ENCODE measurements at regions not wholly inside any gene's neighbourhood (a gene's known extent, or its start where the extent isn't known, plus 50 kb on each side); places are given as distances from the start of the nearest gene placed in this dataset.
A peak's percentile ranks its signal among the peaks of the same experiment; 100 is the strongest.

- ATAC-seq (no peak), FAIRE-seq (no peak)
- 36% methylated on average over 2 of the region's 2 CpGs for WGBS (ENCODE audit: missing lambda C conversion rate)
Observed at GRCh38 chr4:136371231-136371630, 1161.1 kb downstream of the PCDH18 start.

GRCh38 chr4:136369073-136369472 is 1163.2 kb downstream of the PCDH18 start:
- no peaks in the 10 kb centered on the region for H3K4me1 ChIP-seq
- H3K27ac ChIP-seq: no peak overlapping the region
- 7% methylated on average over 2 of the region's 2 CpGs for WGBS (ENCODE audit: missing lambda C conversion rate)
- CTCF ChIA-PET: no interaction called here
- TF ChIP-seq RCOR1 (IDR thresholded peaks at IDR 0.05; ENCODE audit: low read depth, low read length) (no peak), TFCP2L1 (CRISPR knock-in tag; IDR thresholded peaks at IDR 0.05) (no peak), ESRRA (IDR thresholded peaks at IDR 0.05; ENCODE audit: borderline replicate concordance, low read length) (no peak), CBX2 (IDR thresholded peaks at IDR 0.05; ENCODE audit: borderline replicate concordance, low read depth) (no peak), ZC3H11A (IDR thresholded peaks at IDR 0.05) (no peak), CBX8 (IDR thresholded peaks at IDR 0.05) (no peak)
- POLR2A ChIA-PET: no interaction called here
- no peak overlapping the region for H3K4me2 ChIP-seq
- ATAC-seq (no peak), FAIRE-seq (no peak), DNase-seq (ENCODE audit: low read depth in 1 of 2, low spot score in 1 of 2) (no peak)
- no peak overlapping the region for H3K4me3 ChIP-seq
- H3K9me3 ChIP-seq: no peaks in the 10 kb centered on the region

More at GRCh38 chr4:136371231-136371630, 1161.1 kb downstream of the PCDH18 start:
- Histone ChIP-seq H3K4me1 (no peaks in the 10 kb centered on the region), H3K27ac (no peak overlapping the region), H3K4me2 (no peak overlapping the region), H3K9me3 (no peaks in the 10 kb centered on the region), H3K4me3 (no peak overlapping the region)
- CTCF ChIA-PET: no interaction called here
- no peak for DNase-seq (ENCODE audit: low read depth in 1 of 2, low spot score in 1 of 2)
- POLR2A ChIA-PET: no interaction called here
- TF ChIP-seq CBX8 (IDR thresholded peaks at IDR 0.05): no peak
- no peak for TF ChIP-seq CBX2 (IDR thresholded peaks at IDR 0.05; ENCODE audit: borderline replicate concordance, low read depth)
- peak; percentile 52 for TF ChIP-seq MAFK (IDR thresholded peaks at IDR 0.05; ENCODE audit: partially characterized antibody)
- TF ChIP-seq ESRRA (IDR thresholded peaks at IDR 0.05; ENCODE audit: borderline replicate concordance, low read length): no peak

DNA sequence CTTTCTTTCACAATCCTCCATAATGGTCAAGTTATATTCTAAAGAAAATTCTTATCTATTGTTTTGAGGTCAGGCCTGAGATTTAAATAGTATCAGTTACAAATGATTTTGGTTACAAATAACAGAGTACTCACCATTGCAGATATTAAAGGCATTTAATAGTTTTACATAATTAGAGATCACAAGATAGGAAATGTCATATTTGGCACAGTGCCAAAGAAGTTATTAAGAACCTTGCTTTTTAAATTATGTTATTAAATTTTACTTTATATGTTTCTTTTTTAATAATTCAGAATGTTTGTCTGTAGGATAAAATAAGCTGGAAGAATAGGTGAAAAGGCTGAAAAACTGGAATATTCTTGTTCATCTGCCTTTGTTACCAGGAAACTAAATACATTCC is 1174.7 kb downstream of the PCDH18 start:
- Histone ChIP-seq H3K27ac (no peak overlapping the region), H3K4me3 (no peak overlapping the region), H3K4me1 (no peaks in the 10 kb centered on the region), H3K9me3 (no peaks in the 10 kb centered on the region), H3K4me2 (no peak overlapping the region)
- POLR2A ChIA-PET: no interaction called here
- TF ChIP-seq EP300 (IDR thresholded peaks at IDR 0.05): no peak
- TF ChIP-seq RCOR1 (IDR thresholded peaks at IDR 0.05; ENCODE audit: low read depth, low read length): no peak
- TF ChIP-seq EHMT2 (IDR thresholded peaks at IDR 0.05; ENCODE audit: low read depth): no peak
- TF ChIP-seq MAZ (IDR thresholded peaks at IDR 0.05; ENCODE audit: borderline replicate concordance, low read depth, low read length): no peak
- TF ChIP-seq, protein P1, sequence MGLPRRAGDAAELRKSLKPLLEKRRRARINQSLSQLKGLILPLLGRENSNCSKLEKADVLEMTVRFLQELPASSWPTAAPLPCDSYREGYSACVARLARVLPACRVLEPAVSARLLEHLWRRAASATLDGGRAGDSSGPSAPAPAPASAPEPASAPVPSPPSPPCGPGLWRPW (IDR thresholded peaks at IDR 0.05): no peak
- no peak for TF ChIP-seq NPAS2 (CRISPR knock-in tag; IDR thresholded peaks at IDR 0.05; ENCODE audit: borderline replicate concordance)
- TF ChIP-seq E2F6 (IDR thresholded peaks at IDR 0.05; ENCODE audit: borderline replicate concordance, low read depth): no peak
- no peak for TF ChIP-seq ZFP36 (IDR thresholded peaks at IDR 0.05; ENCODE audit: borderline replicate concordance, partially characterized antibody)
- TF ChIP-seq JUN (IDR thresholded peaks at IDR 0.05): no peak
- TF ChIP-seq, protein P2, sequence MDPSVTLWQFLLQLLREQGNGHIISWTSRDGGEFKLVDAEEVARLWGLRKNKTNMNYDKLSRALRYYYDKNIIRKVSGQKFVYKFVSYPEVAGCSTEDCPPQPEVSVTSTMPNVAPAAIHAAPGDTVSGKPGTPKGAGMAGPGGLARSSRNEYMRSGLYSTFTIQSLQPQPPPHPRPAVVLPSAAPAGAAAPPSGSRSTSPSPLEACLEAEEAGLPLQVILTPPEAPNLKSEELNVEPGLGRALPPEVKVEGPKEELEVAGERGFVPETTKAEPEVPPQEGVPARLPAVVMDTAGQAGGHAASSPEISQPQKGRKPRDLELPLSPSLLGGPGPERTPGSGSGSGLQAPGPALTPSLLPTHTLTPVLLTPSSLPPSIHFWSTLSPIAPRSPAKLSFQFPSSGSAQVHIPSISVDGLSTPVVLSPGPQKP (IDR thresholded peaks at IDR 0.05; ENCODE audit: low read depth, low read length): no peak
- no peak for TF ChIP-seq FOXS1 (CRISPR knock-in tag; IDR thresholded peaks at IDR 0.05)
- TF ChIP-seq ZC3H11A (IDR thresholded peaks at IDR 0.05): no peak
- no peak for TF ChIP-seq HOXB13 (CRISPR knock-in tag; IDR thresholded peaks at IDR 0.05; ENCODE audit: low read depth)
- no peak for TF ChIP-seq ATOH8 (CRISPR knock-in tag; IDR thresholded peaks at IDR 0.05; ENCODE audit: low read depth)
- TF ChIP-seq FOSB (CRISPR knock-in tag; IDR thresholded peaks at IDR 0.05): no peak
- no peak for TF ChIP-seq MAFK (IDR thresholded peaks at IDR 0.05; ENCODE audit: partially characterized antibody)
- no peak for TF ChIP-seq CTCF (IDR thresholded peaks at IDR 0.05)
- FAIRE-seq (no peak), DNase-seq (ENCODE audit: low read depth in 1 of 2, low spot score in 1 of 2) (no peak), ATAC-seq (no peak)
- CTCF ChIA-PET: no interaction called here

Data from A549 (cell line).